Gastrocnemius medialis (tissue), 4 donors: ENCODE measurements at regions not wholly inside any gene's neighbourhood (a gene's known extent, or its start where the extent isn't known, plus 50 kb on each side); places are given as distances from the start of the nearest gene placed in this dataset.

Experiments used
- POLR2A ChIP-seq, 2 donors: fragments of 450-650 bp; IDR thresholded peaks; one replicate each; pipeline ENCODE4 v1.6.1; 2017; ENCODE audit warnings: antibody characterized with exemption in 2 of 2, mild to moderate bottlenecking in 2 of 2, moderate library complexity in 2 of 2
- TF ChIP-seq, protein P1 (sequence below), 5 experiments: fragments of 450-650 bp in 3 of 5; fragments of 200-600 bp in 2 of 5; sonication (generic) in 2 of 5; IDR thresholded peaks in 4 of 5; conservative IDR thresholded peaks in 1 of 5; 1 replicate in 4 of 5; 2 replicates in 1 of 5; pipeline ENCODE4 v1.5.1; 2016 to 2019; ENCODE audit warnings: antibody characterized with exemption in 5 of 5, mild to moderate bottlenecking in 3 of 5, moderate library complexity in 3 of 5

DNA sequence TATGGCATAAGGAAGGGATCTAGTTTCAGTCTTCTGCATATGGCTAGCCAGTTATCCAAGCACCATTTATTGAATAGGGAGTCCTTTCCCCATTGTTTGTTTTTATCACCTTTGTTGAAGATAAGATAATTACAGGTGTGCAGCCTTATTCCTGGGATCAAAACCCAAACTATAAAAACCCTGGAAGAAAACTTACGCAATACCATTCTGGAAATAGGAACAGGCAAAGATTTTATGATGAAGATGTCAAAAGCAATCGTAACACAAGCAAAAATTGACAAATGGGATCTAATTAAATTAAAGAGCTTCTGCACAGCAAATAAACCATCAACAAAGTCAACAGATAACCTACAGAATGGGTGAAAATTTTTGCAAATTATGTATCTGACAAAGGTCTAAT lies 128.5 kb upstream of the DCN start:
- no peak for TF ChIP-seq POLR2A (IDR thresholded peaks at IDR 0.05)
- TF ChIP-seq, protein P1, sequence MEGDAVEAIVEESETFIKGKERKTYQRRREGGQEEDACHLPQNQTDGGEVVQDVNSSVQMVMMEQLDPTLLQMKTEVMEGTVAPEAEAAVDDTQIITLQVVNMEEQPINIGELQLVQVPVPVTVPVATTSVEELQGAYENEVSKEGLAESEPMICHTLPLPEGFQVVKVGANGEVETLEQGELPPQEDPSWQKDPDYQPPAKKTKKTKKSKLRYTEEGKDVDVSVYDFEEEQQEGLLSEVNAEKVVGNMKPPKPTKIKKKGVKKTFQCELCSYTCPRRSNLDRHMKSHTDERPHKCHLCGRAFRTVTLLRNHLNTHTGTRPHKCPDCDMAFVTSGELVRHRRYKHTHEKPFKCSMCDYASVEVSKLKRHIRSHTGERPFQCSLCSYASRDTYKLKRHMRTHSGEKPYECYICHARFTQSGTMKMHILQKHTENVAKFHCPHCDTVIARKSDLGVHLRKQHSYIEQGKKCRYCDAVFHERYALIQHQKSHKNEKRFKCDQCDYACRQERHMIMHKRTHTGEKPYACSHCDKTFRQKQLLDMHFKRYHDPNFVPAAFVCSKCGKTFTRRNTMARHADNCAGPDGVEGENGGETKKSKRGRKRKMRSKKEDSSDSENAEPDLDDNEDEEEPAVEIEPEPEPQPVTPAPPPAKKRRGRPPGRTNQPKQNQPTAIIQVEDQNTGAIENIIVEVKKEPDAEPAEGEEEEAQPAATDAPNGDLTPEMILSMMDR (IDR thresholded peaks at IDR 0.05 in 4 of 5, conservative IDR thresholded peaks at IDR 0.05 in 1 of 5): no peak
